Fibroblast of mammary gland (primary cell): ENCODE measurements at regions not wholly inside any gene's neighbourhood (a gene's known extent, or its start where the extent isn't known, plus 50 kb on each side); places are given as distances from the start of the nearest gene placed in this dataset.
A peak's percentile ranks its signal among the peaks of the same experiment; 100 is the strongest.

Source experiments
- DNase-seq: peaks from one replicate; pipeline ENCODE4 v3.0.0-alpha.2; 2010; ENCODE audit warnings: low read depth
- H3K4me3 ChIP-seq: 2 replicates; pipeline ENCODE4 v1.5.1; 2011; ENCODE audit warnings: low read depth, mild to moderate bottlenecking, low read length, moderate library complexity; ENCODE audit not compliant: control insufficient read depth
- TF ChIP-seq, protein P1 (sequence below): conservative IDR thresholded peaks from 2 replicates; pipeline ENCODE4 v1.5.1; 2011; ENCODE audit warnings: low read depth, low read length, inconsistent platforms; ENCODE audit not compliant: control insufficient read depth, insufficient read depth

DNA sequence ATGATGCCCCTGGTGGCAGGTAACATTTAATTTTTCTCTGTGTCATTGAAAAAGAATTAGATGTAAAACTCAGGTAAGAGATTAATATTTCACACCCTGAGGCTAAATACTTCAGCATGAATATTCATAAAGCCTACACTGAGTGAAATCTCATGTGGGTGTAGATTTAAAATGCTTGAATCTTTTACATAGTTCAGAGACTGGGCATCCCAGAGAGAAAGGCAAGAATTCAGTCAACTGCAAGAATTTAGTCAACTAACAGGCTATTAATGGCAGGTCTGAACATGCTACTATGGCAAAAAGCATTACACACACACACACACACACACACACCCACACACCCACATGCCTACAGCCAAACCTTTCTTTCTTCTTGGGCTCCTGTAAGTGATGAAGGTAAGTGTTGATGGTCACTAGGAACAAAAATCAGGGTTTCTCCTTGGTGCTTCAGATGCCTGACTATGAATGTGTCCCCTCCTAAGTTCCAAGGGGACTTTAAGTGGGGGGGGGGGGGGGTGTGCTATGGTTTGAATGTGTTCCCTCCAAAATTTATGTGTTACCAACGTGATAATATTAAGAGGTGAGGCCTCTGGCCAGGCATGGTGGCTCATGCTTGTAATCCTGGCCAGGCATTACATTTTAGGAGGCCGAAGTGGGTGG lies 63.7 kb upstream of the PSMD7 start:
- no peak for DNase-seq
- no peak overlapping the region for H3K4me3 ChIP-seq
- TF ChIP-seq, protein P1, sequence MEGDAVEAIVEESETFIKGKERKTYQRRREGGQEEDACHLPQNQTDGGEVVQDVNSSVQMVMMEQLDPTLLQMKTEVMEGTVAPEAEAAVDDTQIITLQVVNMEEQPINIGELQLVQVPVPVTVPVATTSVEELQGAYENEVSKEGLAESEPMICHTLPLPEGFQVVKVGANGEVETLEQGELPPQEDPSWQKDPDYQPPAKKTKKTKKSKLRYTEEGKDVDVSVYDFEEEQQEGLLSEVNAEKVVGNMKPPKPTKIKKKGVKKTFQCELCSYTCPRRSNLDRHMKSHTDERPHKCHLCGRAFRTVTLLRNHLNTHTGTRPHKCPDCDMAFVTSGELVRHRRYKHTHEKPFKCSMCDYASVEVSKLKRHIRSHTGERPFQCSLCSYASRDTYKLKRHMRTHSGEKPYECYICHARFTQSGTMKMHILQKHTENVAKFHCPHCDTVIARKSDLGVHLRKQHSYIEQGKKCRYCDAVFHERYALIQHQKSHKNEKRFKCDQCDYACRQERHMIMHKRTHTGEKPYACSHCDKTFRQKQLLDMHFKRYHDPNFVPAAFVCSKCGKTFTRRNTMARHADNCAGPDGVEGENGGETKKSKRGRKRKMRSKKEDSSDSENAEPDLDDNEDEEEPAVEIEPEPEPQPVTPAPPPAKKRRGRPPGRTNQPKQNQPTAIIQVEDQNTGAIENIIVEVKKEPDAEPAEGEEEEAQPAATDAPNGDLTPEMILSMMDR, result no peak

DNA sequence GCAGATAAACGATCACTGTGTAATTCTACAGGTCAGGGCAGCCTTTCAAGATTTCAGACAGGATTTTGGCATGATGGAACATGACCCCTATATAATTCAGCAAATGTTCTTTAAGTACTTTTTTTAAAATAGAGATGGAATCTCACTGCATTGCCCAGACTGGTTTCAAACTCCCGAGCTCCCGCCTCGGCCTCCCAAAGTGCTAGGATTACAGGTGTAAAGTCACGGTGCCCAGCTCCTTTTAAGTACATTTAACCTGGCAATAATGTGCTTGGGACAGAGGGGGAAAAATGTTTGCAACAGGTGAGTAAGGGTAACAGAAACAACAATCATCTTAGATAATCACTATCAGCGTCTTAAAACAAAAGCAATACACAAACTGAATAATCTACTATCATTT lies 66.5 kb upstream of the PSMD7 start:
- H3K4me3 ChIP-seq, result no peak overlapping the region
- no peak for DNase-seq
- TF ChIP-seq, protein P1, result no peak

DNA sequence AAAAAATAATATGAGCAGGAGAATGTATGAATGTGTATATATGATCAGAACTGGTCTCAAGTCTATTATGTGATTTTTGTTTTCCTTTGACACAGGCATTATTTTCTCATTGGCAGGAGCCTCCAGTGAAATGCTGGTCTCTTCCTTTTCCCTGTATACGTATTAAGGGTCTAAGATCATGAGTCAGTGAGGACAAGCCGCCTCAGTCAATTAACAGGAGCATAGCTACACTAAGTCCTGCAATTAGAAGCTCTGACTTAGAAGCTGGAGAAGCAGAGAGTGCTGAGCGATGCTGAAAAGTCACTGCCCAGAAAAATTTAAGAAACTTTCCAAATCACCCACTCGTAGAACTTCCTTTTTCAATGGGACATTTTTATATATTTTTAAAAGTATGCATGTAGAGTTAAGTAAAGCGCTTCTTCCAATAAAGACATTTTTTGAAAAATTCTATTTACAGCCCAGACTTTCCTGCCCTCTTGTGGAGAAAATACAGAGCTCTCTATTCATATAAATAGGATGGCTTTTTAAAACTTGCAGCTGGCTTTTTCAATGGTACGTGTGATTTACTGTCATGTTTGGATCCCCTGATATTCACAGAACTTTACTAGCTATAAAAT lies 70.2 kb upstream of the PSMD7 start:
- no peak overlapping the region for H3K4me3 ChIP-seq
- peak; percentile 31 for DNase-seq
- TF ChIP-seq, protein P1, result peak; percentile 51

DNA sequence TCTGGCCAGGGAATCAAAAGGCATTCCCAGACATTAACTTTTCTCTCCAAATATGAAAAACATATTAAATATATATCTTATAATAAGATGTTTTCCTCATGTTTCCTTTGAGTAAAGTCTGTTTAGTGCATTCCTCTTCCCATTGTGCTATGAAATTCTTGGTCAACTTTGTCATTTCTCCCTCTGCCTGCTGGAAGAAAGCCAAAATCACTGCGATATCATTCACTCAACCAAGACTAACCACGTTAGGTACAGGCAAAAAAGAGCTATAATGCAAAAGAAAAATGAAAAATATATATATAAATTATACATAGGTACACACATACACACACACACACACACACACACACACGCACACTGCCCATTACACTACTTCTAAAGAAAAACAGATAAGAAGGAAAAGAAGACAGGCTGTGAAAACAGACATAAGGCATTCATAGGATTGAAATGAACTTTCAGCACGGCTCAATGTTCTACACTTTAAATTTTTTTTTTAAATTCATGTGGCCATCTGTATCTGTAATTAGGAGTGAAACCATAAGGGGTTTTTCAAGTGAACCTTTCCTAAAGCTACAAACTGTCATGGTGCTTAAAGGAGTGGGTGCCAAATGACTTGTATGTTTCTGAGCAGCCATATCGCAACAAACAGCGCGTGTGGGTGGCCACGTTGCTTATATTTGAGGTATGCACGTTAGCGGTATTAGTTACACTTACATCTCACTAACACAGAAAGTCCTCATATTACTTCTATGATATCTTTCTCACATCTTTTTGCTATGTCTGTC lies 71.6 kb upstream of the PSMD7 start:
- TF ChIP-seq, protein P1, result no peak
- peak; percentile 3 for DNase-seq
- H3K4me3 ChIP-seq, result no peak overlapping the region

DNA sequence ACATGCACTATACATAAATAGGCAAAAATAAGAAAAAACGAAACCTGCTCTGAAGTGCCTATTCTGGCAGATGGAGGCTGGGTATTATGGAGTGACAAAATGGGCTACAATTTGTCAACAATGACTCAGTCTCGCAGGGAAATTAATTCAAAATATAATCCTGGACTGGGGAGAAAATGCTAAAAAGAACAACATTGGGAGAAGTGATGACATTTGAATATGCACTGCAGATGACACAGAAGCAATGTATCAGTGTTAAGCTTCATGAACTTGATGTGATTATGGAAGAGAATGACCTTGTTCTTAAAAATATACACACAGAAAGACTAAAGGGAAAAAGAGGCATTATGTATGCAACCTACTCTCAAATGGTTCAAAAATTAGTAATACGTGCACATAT lies 74.8 kb upstream of the PSMD7 start:
- no peak overlapping the region for H3K4me3 ChIP-seq
- DNase-seq, result no peak
- TF ChIP-seq, protein P1, result no peak

DNA sequence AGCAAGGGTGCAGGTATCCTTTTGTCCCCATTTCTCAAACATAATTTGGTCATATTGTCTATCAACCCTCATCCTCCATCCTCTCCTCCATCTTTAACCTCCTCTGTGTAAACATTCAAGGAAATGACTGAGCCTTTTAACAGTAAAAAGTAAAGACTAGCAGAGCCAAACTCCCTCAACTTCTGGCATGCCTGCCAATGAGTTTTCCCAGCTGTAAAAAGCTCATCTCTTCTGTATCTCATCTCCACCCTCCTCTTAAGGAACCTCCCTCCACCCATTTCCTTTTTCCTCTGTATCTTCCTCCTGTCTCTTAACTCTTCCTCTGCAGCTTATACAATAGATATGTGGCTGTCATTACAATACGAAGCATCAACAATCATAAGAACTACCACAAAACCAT lies 76.9 kb upstream of the PSMD7 start:
- TF ChIP-seq, protein P1, result no peak

More for the DNA sequence above, 76.9 kb upstream of the PSMD7 start:
- H3K4me3 ChIP-seq, result no peak overlapping the region
- DNase-seq, result no peak
